IPS-20b (cell line): ENCODE measurements at regions not wholly inside any gene's neighbourhood (a gene's known extent, or its start where the extent isn't known, plus 50 kb on each side); places are given as distances from the start of the nearest gene placed in this dataset.

Experiments
- H3K27ac ChIP-seq: one replicate; pipeline ENCODE4 v1.5.1; 2013; ENCODE audit warnings: low read length
- H3K27me3 ChIP-seq: 2 replicates; pipeline ENCODE4 v1.6.1; 2013; ENCODE audit warnings: mild to moderate bottlenecking, low read length, inconsistent platforms; ENCODE audit not compliant: insufficient read depth
- H3K36me3 ChIP-seq: 2 replicates; pipeline ENCODE4 v1.6.1; 2013; ENCODE audit warnings: low read depth, mild to moderate bottlenecking, inconsistent platforms, low read length, moderate library complexity; ENCODE audit not compliant: insufficient read depth
- H3K4me1 ChIP-seq: 2 replicates; pipeline ENCODE4 v1.6.1; 2013; ENCODE audit warnings: mild to moderate bottlenecking, control low read depth, inconsistent platforms, low read length, moderate library complexity; ENCODE audit not compliant: insufficient read depth
- H3K4me3 ChIP-seq: 2 replicates; pipeline ENCODE4 v1.5.1; 2013; ENCODE audit warnings: mild to moderate bottlenecking, low read length, inconsistent platforms
- H3K9ac ChIP-seq: 2 replicates; pipeline ENCODE4 v1.6.1; 2013; ENCODE audit warnings: low read depth, mild to moderate bottlenecking, inconsistent platforms, low read length, moderate library complexity
- H3K9me3 ChIP-seq: 2 replicates; pipeline ENCODE4 v1.6.1; 2013; ENCODE audit warnings: mild to moderate bottlenecking, low read depth, low read length, inconsistent platforms; ENCODE audit not compliant: insufficient read depth

DNA sequence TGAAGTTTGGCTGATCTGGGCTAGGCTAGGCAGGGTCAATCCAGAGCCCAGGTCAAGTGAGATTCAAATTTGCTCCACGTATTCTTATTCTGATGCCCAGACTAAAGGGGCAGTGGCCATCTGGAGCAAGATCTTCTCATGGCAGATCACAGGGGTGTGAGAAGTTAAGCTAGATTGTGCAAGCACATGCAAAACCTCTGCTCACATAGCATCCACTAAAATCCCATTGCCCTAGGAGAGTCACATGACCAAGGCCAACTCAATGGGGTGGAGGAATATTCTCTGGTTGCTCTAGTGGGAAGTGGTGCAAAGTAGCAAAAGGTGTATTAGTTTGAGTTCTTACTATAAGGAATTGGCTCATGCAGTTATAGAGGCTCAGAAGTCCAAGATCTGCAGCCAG is 318.4 kb upstream of the ASIC2 start:
- Histone ChIP-seq H3K4me3 (no peak overlapping the region), H3K9ac (no peak overlapping the region), H3K36me3 (no peaks in the 10 kb centered on the region), H3K27ac (no peak overlapping the region), H3K4me1 (no peaks in the 10 kb centered on the region), H3K9me3 (no peaks in the 10 kb centered on the region), H3K27me3 (no peaks in the 10 kb centered on the region)

DNA sequence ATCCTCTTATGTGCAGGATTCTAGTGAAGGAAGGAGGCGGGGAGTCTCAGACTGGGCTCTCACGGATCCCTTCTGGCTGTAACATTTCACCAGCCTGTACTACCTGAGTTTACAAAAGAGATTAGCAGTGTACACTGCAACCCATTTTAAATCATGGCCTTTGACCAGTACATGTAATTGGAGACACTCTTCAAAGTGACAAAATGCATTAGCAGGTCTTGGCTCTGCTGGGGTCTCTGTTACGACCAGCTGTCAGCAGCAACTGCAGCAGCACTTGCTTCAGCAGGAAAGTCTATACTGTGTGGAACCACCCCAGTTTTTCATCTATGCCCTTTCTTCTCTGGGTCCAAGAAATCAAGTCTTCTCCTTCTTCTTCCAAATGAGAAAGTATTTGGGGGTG is 322.8 kb upstream of the ASIC2 start:
- H3K27ac ChIP-seq = no peak overlapping the region
- no peaks in the 10 kb centered on the region for H3K4me1 ChIP-seq
- no peaks in the 10 kb centered on the region for H3K9me3 ChIP-seq
- no peak overlapping the region for H3K9ac ChIP-seq
- H3K4me3 ChIP-seq = no peak overlapping the region
- H3K36me3 ChIP-seq = no peaks in the 10 kb centered on the region
- H3K27me3 ChIP-seq = no peaks in the 10 kb centered on the region

DNA sequence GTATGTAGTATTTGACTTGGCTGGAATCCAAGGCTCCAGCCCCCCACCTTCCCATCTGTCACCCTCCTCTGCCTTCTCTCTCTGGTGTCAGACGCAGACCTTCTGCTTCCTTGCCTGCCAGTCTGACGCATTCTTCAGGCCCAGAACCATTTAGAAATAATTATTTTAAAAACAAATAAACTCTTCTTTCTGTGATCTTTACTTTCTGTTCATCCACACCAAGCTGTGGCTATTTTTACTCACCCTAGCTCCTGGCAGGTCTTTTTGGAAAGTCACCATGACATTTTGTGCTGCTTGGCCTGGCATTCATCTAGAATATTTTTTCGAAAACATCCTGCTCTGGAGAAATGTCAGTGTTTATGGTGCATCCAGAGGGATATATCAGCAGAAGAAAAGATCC is 330.7 kb upstream of the ASIC2 start:
- Histone ChIP-seq H3K4me3 (no peak overlapping the region), H3K27ac (no peak overlapping the region), H3K9ac (no peak overlapping the region), H3K36me3 (no peaks in the 10 kb centered on the region), H3K9me3 (no peaks in the 10 kb centered on the region), H3K4me1 (no peaks in the 10 kb centered on the region), H3K27me3 (no peaks in the 10 kb centered on the region)

DNA sequence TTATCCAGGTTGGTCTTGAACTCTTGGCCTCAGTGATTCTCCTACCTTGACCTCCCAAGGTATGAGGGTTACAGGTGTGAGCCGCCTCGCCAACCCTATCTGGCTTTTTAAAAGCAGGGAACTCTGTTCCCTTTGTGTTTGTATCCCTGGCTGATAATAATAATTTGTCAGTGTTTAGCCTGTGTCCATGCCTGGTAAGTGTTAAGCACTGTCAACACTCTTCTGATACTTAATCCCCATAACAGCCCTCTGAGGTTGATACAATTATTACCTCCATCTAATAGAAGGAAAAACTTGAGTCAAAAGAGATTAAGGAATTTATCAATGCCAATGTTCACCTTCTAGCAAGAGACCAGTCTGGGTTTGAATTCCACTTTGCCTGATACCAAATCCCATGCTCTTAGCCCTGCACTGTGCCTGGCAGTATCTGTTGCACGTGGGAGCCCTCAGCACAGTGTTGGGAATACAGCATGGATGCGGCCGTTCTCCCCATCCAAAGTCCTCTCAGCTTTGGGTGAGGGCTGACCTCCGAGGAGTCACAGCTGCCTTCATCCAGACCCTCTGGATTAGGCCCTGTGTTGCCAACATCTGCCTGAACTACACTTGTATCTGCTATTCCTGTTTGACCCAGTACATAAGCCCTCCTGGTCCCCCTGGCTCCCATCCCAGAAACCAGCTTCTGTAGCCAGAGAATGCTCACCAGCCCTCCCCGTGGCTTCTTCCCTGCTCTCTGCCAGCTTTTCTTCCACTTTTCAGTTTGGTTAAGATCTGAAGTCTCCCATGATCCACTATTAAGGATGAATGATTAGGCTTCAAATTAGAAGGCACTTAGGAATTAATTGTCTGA is 335.6 kb upstream of the ASIC2 start:
- H3K27ac ChIP-seq = no peak overlapping the region
- no peaks in the 10 kb centered on the region for H3K4me1 ChIP-seq
- H3K4me3 ChIP-seq = no peak overlapping the region
- H3K27me3 ChIP-seq = no peaks in the 10 kb centered on the region
- no peaks in the 10 kb centered on the region for H3K9me3 ChIP-seq
- H3K36me3 ChIP-seq = no peaks in the 10 kb centered on the region
- H3K9ac ChIP-seq = no peak overlapping the region

DNA sequence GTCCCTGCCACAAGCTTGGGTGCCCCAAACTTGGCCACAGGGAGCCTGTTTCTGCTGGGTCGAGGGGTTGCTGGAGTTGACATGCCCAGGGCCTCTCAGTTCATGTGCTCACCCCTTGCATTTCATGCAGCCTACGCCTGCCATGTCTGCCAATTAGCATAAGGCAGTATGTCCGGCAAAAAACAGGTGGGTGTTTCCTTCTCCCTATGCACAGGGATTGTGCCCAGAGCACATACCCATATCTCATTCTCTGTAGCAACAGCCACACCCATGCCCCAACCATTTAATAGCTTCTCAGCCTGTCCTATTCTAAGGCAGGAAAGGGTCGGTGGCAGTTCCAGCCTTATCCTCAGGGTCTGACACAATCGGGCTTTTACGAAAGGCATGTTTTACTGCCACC is 340.4 kb upstream of the ASIC2 start:
- Histone ChIP-seq H3K4me3 (no peak overlapping the region), H3K4me1 (peaks cover 5% of the 10 kb centered on the region; the same call in 1 of the 2 replicates), H3K9ac (no peak overlapping the region), H3K27ac (no peak overlapping the region), H3K27me3 (no peaks in the 10 kb centered on the region), H3K36me3 (no peaks in the 10 kb centered on the region), H3K9me3 (peaks cover 11% of the 10 kb centered on the region; the same call in 1 of the 2 replicates)

DNA sequence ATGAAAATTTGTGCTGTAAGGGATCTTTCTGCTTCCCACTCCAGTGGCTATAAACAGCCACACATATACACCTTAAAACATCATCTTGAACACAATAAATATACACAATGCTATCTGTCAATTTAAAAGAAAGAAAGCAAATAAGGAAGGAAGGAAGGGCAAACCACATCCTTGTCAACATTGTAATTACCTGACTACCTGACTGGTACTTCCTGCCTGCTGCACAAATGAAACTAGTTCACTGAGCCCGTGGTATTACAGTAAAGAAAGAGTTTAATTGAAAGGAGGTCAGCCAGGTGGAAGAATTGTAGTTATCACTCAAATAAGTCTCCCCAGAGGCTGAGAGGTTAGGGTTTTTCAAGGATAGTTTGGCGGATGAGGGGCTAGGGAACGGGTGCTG is 344.4 kb upstream of the ASIC2 start:
- no peak overlapping the region for H3K9ac ChIP-seq
- no peaks in the 10 kb centered on the region for H3K36me3 ChIP-seq
- no peak overlapping the region for H3K27ac ChIP-seq
- peaks cover 11% of the 10 kb centered on the region; the same call in 1 of the 2 replicates for H3K9me3 ChIP-seq
- H3K4me1 ChIP-seq = peaks cover 20% of the 10 kb centered on the region
- no peak overlapping the region for H3K4me3 ChIP-seq
- no peaks in the 10 kb centered on the region for H3K27me3 ChIP-seq

DNA sequence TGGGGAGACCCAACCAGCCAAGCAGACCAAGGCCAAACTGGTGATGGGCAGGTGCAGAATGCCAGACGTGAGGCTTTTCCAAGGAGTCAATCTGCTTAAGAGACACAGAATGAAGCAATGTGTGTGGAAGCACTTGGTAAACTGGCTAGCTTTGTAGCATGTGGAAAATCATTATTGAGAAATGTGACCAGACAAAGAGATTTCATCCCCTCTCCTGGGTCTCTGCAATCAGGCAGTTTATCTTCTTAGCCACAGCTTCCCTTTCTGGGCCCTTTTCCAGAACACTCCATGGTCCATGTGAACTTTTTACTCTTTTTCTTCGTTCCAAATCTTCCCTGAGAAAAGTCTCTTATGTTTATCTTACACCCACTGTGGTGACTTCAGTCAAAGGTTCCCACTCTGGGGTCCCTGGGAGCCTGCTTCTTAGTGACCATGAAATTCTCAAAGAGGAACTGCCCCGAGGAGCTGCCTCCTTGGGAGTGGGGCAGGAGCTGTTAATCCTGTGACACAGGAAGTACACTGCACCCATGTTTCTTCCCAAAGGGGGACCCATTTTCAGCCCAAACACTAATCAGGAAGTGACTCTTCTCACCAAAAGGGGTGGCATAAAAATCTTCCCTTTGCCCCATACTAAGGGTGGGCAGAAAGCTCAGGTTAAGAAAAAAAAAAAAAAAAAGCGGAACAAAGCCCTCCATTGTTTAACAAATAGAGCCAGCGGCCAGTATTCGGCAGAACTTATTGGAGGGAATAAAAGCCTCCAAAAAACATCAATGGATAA is 346.2 kb upstream of the ASIC2 start:
- H3K9ac ChIP-seq = peak overlapping the region; percentile 35; the same call in 1 of the 2 replicates

DNA sequence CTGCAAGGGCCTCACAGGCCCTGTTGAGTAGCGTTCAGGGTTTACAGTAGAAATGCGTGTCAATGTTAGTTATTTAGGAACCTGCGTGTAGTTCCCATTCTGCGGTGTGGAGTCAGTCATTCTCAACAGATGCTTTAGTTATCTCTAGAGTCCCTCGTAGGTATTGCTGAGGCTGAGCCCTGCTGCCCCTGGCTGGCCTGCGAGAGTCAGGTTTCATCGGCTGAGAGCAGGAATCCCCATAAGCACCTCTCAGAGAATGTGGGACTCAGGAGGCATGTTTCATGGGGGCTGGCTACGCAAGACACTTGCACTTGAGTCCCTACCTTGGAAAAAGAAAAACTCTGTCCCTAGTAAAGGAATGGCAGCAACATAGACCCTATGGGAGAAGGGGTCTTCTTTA is 347.5 kb upstream of the ASIC2 start:
- Histone ChIP-seq H3K9me3 (peaks cover 11% of the 10 kb centered on the region; the same call in 1 of the 2 replicates), H3K4me3 (no peak overlapping the region; the same call in 1 of the 2 replicates), H3K4me1 (peaks cover 15% of the 10 kb centered on the region), H3K27ac (no peak overlapping the region), H3K27me3 (no peaks in the 10 kb centered on the region), H3K36me3 (no peaks in the 10 kb centered on the region), H3K9ac (peak overlapping the region; percentile 35; the same call in 1 of the 2 replicates)

More for the DNA sequence above, 346.2 kb upstream of the ASIC2 start:
- Histone ChIP-seq H3K4me1 (peaks cover 20% of the 10 kb centered on the region), H3K27ac (no peak overlapping the region), H3K4me3 (peak overlapping the region; percentile 37; the same call in 1 of the 2 replicates), H3K9me3 (peaks cover 11% of the 10 kb centered on the region; the same call in 1 of the 2 replicates), H3K27me3 (no peaks in the 10 kb centered on the region), H3K36me3 (no peaks in the 10 kb centered on the region)

DNA sequence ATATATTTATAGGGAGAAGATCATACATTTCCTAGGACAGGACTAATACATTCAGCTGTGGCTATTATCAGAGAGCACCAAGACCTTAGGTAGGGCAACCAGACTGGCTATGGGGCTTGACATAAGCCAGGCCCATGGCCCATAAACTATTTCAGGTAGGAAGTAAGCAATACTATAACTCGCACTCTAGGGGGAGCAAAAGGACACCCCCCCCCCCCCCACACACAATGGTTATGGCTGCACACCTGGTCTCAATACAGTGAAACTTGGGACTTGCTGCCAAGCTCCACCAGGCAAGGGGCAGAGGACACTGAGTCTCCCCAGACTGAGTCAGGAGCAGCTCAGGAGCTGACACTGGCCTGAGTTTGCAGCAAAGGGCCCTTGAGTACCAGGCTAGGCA is 348.9 kb upstream of the ASIC2 start:
- no peak overlapping the region for H3K9ac ChIP-seq
- H3K4me1 ChIP-seq = peaks cover 15% of the 10 kb centered on the region
- H3K36me3 ChIP-seq = no peaks in the 10 kb centered on the region
- H3K27me3 ChIP-seq = no peaks in the 10 kb centered on the region
- no peak overlapping the region for H3K4me3 ChIP-seq
- H3K27ac ChIP-seq = no peak overlapping the region
- peaks cover 11% of the 10 kb centered on the region; the same call in 1 of the 2 replicates for H3K9me3 ChIP-seq

DNA sequence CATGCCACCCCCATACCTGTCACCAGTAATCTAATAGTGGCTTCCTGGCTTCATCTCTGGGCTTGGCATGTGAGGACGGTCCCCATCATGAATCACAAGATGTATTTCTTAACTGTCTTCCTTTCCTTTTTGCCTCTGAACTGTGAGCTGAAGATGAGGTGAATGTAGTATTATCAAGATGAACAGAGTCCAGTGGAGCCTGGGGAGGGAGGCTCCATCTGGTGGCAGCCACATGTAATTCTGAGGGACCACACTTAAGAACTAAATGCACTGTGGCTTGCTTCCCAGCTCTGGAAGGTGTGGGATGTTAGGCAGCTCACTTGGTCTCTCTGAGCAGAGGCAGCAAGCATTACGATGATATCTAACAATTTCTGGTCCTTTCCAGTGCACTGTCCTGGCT is 354.9 kb upstream of the ASIC2 start:
- Histone ChIP-seq H3K9ac (no peak overlapping the region), H3K27me3 (no peaks in the 10 kb centered on the region), H3K27ac (no peak overlapping the region), H3K4me1 (no peaks in the 10 kb centered on the region), H3K36me3 (no peaks in the 10 kb centered on the region), H3K9me3 (no peaks in the 10 kb centered on the region), H3K4me3 (no peak overlapping the region)

DNA sequence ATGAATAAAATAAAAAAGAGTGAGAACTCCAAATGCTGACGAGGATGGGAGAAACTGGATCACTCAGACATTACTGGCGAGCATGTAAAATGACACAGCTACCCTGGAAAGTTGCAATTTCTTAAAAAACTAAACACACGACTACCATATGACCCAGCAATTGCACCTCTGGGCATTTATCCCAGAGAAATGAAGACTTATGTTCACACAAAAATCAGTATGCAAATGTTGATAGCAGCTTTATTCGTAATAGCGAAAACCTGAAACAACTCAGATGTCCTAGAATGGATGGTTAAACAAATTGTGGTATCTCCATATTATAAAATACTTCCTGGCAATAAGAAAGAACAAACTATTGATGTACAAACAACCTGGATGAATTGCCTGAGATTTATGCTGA is 357.2 kb upstream of the ASIC2 start:
- Histone ChIP-seq H3K4me1 (no peaks in the 10 kb centered on the region), H3K4me3 (no peak overlapping the region), H3K9me3 (no peaks in the 10 kb centered on the region), H3K27ac (no peak overlapping the region), H3K9ac (no peak overlapping the region), H3K27me3 (no peaks in the 10 kb centered on the region), H3K36me3 (no peaks in the 10 kb centered on the region)

DNA sequence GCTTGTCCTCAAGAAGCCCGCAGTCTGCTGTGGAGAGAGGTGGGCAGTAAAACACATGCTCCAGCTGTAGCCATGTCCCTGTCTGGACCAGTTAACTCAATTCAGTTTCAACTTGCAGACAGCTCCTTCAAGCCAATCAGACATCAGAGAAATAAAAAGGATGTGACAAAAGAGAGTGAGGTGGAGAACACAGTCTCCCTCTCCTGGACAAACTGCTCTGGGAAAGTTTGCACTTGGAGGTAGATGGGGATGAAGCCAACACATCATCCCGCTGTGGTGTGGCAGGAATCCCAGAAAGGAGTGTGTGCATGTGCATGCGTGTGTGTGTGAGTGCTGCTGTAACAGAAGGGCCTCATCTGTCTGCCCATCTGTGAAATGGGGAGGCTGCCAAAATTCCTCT is 358.6 kb upstream of the ASIC2 start:
- Histone ChIP-seq H3K4me1 (no peaks in the 10 kb centered on the region), H3K27me3 (no peaks in the 10 kb centered on the region), H3K9ac (no peak overlapping the region), H3K27ac (no peak overlapping the region), H3K4me3 (no peak overlapping the region), H3K9me3 (no peaks in the 10 kb centered on the region), H3K36me3 (no peaks in the 10 kb centered on the region)
